CD14-positive monocyte (primary cell): ENCODE measurements at regions not wholly inside any gene's neighbourhood (a gene's known extent, or its start where the extent isn't known, plus 50 kb on each side); places are given as distances from the start of the nearest gene placed in this dataset.

Experiments
- DNase-seq, 3 donors: peaks; one replicate each; pipeline ENCODE4 v3.0.0-alpha.2; 2011 to 2022
- H2AFZ ChIP-seq: 2 replicates; pipeline ENCODE4 v1.6.0; 2012; ENCODE audit warnings: mild to moderate bottlenecking, low read depth, low read length, inconsistent platforms; ENCODE audit not compliant: insufficient read depth, poor library complexity, severe bottlenecking
- H3K27ac ChIP-seq, 2 donors: 1 replicate in 1 of 2; 2 replicates in 1 of 2; pipeline ENCODE4 v1.5.1; 2012 to 2013; ENCODE audit warnings: low read length in 2 of 2, control low read depth in 1 of 2, inconsistent platforms in 1 of 2, low read depth in 1 of 2, mild to moderate bottlenecking in 1 of 2
- H3K27me3 ChIP-seq, 2 donors: one replicate each; pipeline versions ENCODE4 v1.6.0 to v1.6.1; 2011 to 2013; ENCODE audit warnings: low read length in 2 of 2; ENCODE audit not compliant: control insufficient read depth in 2 of 2, insufficient read depth in 2 of 2
- H3K36me3 ChIP-seq, 2 donors: replicated peaks in 1 of 2; 1 replicate in 1 of 2; 2 replicates in 1 of 2; pipeline versions ENCODE4 v1.5.1 to v1.6.1; 2012 to 2013; ENCODE audit warnings: low read length in 2 of 2, control low read depth in 1 of 2, inconsistent platforms in 1 of 2, mild to moderate bottlenecking in 1 of 2; ENCODE audit not compliant: insufficient read depth in 2 of 2, control insufficient read depth in 1 of 2
- H3K4me1 ChIP-seq, 2 donors: 1 replicate in 1 of 2; 2 replicates in 1 of 2; pipeline versions ENCODE4 v1.5.1 to v1.6.1; 2012 to 2013; ENCODE audit warnings: low read length in 2 of 2, control low read depth in 1 of 2, inconsistent platforms in 1 of 2, mild to moderate bottlenecking in 1 of 2, moderate library complexity in 1 of 2; ENCODE audit not compliant: insufficient read depth in 2 of 2, control insufficient read depth in 1 of 2
- H3K4me2 ChIP-seq: replicated peaks from 2 replicates; pipeline ENCODE3; 2012; ENCODE audit warnings: low read length, moderate library complexity, mild to moderate bottlenecking; ENCODE audit not compliant: poor library complexity, severe bottlenecking; ENCODE audit errors: extremely low read depth
- H3K4me3 ChIP-seq, 3 experiments: fragments of 200-600 bp in 1 of 3; sonication (generic) in 1 of 3; replicated peaks in 1 of 3; 1 replicate in 2 of 3; 2 replicates in 1 of 3; pipeline ENCODE4 v1.5.1; 2011 to 2013; ENCODE audit warnings: low read length in 3 of 3, mild to moderate bottlenecking in 3 of 3, control low read depth in 2 of 3, low read depth in 2 of 3, inconsistent platforms in 1 of 3, moderate library complexity in 1 of 3
- H3K79me2 ChIP-seq: 2 replicates; pipeline ENCODE4 v1.6.0; 2012; ENCODE audit warnings: mild to moderate bottlenecking, control low read depth, inconsistent platforms, low read length, moderate library complexity; ENCODE audit not compliant: insufficient read depth
- H3K9ac ChIP-seq: 2 replicates; pipeline ENCODE4 v1.6.0; 2017; ENCODE audit warnings: low read length, mild to moderate bottlenecking; ENCODE audit not compliant: insufficient read depth, poor library complexity, severe bottlenecking
- H3K9me3 ChIP-seq, 2 donors: replicated peaks in 1 of 2; 1 replicate in 1 of 2; 2 replicates in 1 of 2; pipeline versions ENCODE4 v1.5.1 to v1.6.1; 2012 to 2013; ENCODE audit warnings: low read length in 2 of 2, control low read depth in 1 of 2; ENCODE audit not compliant: control insufficient read depth in 1 of 2, insufficient read depth in 1 of 2
- H4K20me1 ChIP-seq: 2 replicates; pipeline ENCODE4 v1.6.0; 2012; ENCODE audit warnings: mild to moderate bottlenecking, low read length, control low read depth, moderate library complexity; ENCODE audit not compliant: insufficient read depth
- H3K27ac Mint-ChIP-seq, 7 donors: one replicate each; pipeline ENCODE4 v1.8.0; 2020; ENCODE audit warnings: mild to moderate bottlenecking in 7 of 7, mixed read lengths in 7 of 7, moderate library complexity in 6 of 7, inconsistent platforms in 2 of 7
- H3K27me3 Mint-ChIP-seq, 3 donors: one replicate each; pipeline ENCODE4 v1.8.0; 2021 to 2022; ENCODE audit warnings: low read depth in 3 of 3, mild to moderate bottlenecking in 3 of 3, mixed read lengths in 3 of 3, moderate library complexity in 3 of 3, inconsistent platforms in 1 of 3
- H3K36me3 Mint-ChIP-seq, 2 donors: one replicate each; pipeline ENCODE4 v1.8.0; 2020; ENCODE audit warnings: mixed read lengths in 2 of 2, inconsistent platforms in 1 of 2, mild to moderate bottlenecking in 1 of 2
- H3K4me1 Mint-ChIP-seq: one replicate; pipeline ENCODE4 v1.8.0; 2020; ENCODE audit warnings: mild to moderate bottlenecking, mixed read lengths
- H3K4me3 Mint-ChIP-seq, 2 donors: one replicate each; pipeline ENCODE4 v1.8.0; 2020; ENCODE audit warnings: mild to moderate bottlenecking in 2 of 2, mixed read lengths in 2 of 2, moderate library complexity in 1 of 2
- H3K9me3 Mint-ChIP-seq, 7 donors: one replicate each; pipeline ENCODE4 v1.8.0; 2020 to 2022; ENCODE audit warnings: mixed read lengths in 7 of 7, mild to moderate bottlenecking in 6 of 7, moderate library complexity in 6 of 7, inconsistent platforms in 2 of 7
- CTCF ChIP-seq: fragments of 200-600 bp; IDR thresholded peaks from one replicate; pipeline ENCODE4 v1.8.0; 2022; ENCODE audit warnings: antibody characterized with exemption, mild to moderate bottlenecking
- WGBS: methylation state at CpG from one replicate; pipeline ENCODE4 v1.1.5; 2013; ENCODE audit warnings: missing lambda C conversion rate; ENCODE audit not compliant: insufficient coverage; 5-methylcytosine and 5-hydroxymethylcytosine counted together
- intact Hi-C, 2 donors: fragments of 100-400 bp; cut with micrococcal nuclease; formaldehyde crosslinking; loops; one replicate each; pipeline versions ENCODE4 v1.15.0 to v1.15.1; 2023

DNA sequence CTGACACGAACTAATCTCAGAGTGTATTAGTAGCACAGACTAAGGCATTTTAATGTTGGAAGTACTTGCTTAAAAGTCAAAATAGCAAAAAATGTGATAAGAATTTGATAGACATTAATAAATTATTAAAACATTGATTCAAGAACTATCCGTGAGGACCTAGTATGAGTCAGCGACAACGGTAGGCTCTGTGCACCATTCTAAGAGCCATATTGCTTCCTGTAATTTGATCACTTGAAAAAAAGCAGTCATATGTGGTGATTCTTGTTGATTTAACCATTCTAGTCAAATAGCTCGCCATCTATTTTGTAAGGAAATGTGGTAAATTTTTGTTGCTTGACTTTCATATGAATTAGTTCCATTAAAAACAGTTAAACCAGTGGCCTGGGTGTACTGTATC lies 534.9 kb upstream of the ARRDC4 start:
- H3K36me3 ChIP-seq, result no peaks in the 10 kb centered on the region
- no peaks in the 10 kb centered on the region for H3K4me1 Mint-ChIP-seq
- H3K4me3 ChIP-seq, result no peak overlapping the region
- no peak overlapping the region for H3K4me2 ChIP-seq
- peaks cover 0 to 7% (median 0%) of the 10 kb centered on the region in 7 donors for H3K9me3 Mint-ChIP-seq
- no peak overlapping the region for H3K4me3 Mint-ChIP-seq
- H3K36me3 Mint-ChIP-seq, result no peaks in the 10 kb centered on the region
- no peaks in the 10 kb centered on the region for H3K9me3 ChIP-seq
- no peaks in the 10 kb centered on the region for H3K4me1 ChIP-seq
- intact Hi-C loops, result no loop called here
- H2AFZ ChIP-seq, result no peak overlapping the region
- H3K27ac ChIP-seq, result no peak overlapping the region
- no peaks in the 10 kb centered on the region for H3K27me3 Mint-ChIP-seq
- H3K27ac Mint-ChIP-seq, result no peak overlapping the region
- no peaks in the 10 kb centered on the region for H3K27me3 ChIP-seq
- WGBS, result no CpG with 5 or more reads among the region's 5 CpGs
- no peaks in the 10 kb centered on the region for H3K79me2 ChIP-seq
- TF ChIP-seq CTCF, result no peak
- no peak overlapping the region for H3K9ac ChIP-seq
- no peaks in the 10 kb centered on the region for H4K20me1 ChIP-seq
- no peak for DNase-seq

DNA sequence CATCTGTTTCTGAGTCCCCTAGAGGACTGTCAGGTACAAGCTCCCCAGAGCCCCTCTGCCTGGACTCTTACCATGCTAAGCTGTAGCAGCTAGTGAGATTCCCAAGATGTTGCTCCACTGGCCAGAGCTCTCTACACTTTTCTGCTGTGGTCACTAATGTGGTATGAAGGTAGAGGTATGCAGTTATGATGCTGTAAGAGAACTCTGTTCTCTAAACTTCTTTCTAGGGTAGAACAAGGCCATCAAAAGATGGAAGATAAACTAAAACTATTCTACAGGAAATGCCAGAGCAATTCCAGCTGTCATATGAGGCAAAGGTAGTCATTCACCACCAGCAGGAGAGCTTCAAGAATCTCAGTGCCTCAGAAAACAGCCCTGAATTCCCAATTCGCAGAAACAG lies 517.4 kb upstream of the ARRDC4 start:
- Mint-ChIP-seq H3K9me3 (peaks cover 0 to 7% (median 1%) of the 10 kb centered on the region in 7 donors), H3K36me3 (no peaks in the 10 kb centered on the region), H3K27me3 (peaks cover 0 to 2% (median 1%) of the 10 kb centered on the region in 3 donors), H3K4me1 (no peaks in the 10 kb centered on the region), H3K4me3 (no peak overlapping the region), H3K27ac (no peak overlapping the region)
- Histone ChIP-seq H3K36me3 (no peaks in the 10 kb centered on the region), H3K27ac (no peak overlapping the region), H3K79me2 (no peaks in the 10 kb centered on the region), H3K4me2 (no peak overlapping the region), H4K20me1 (no peaks in the 10 kb centered on the region), H3K4me3 (no peak overlapping the region), H3K4me1 (no peaks in the 10 kb centered on the region), H3K9me3 (no peaks in the 10 kb centered on the region), H2AFZ (no peak overlapping the region), H3K9ac (no peak overlapping the region), H3K27me3 (no peaks in the 10 kb centered on the region)
- intact Hi-C loops, result no loop called here
- TF ChIP-seq CTCF, result no peak
- no peak for DNase-seq
- no CpG with 5 or more reads among the region's 1 CpG for WGBS
